ENCODE measurements at regions not wholly inside any gene's neighbourhood (a gene's known extent, or its start where the extent isn't known, plus 50 kb on each side); places are given as distances from the start of the nearest gene placed in this dataset.

DNA sequence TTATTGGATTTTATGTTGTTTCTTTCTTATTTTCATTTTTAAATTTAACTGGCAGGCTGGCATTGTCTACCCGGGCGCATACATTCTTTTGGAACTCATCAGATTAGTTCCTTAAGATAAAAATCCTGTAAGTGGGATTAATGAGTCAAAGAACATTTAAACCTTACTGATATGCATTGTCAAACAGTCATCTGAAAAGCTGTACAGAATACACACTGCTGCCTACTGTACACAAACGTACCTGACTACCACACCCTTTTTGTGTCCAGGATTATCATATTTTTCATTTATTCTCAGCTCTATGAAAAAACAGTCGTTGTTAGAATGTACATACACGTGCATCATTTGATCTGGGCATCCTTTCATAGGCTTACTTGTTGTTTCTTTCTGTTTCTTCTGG lies 358.3 kb downstream of the EFNB2 start:
- no peak for TF ChIP-seq PAX5 (IDR thresholded peaks at IDR 0.05; ENCODE audit: insufficient read depth, low read length, severe bottlenecking)
- no peak for TF ChIP-seq POLR2A (IDR thresholded peaks at IDR 0.05; ENCODE audit: low read depth, low read length)
- TF ChIP-seq POU2F2 (IDR thresholded peaks at IDR 0.05; ENCODE audit: low read depth, low read length): no peak
- no peak for TF ChIP-seq POLR2AphosphoS5 (IDR thresholded peaks at IDR 0.05; ENCODE audit: low read depth, low read length)
- TF ChIP-seq TAF1 (IDR thresholded peaks at IDR 0.05; ENCODE audit: low read depth, low read length): no peak
- TF ChIP-seq SPI1 (IDR thresholded peaks at IDR 0.05; ENCODE audit: low read depth, low read length): no peak

All from GM12891 (cell line).